ENCODE measurements at regions not wholly inside any gene's neighbourhood (a gene's known extent, or its start where the extent isn't known, plus 50 kb on each side); places are given as distances from the start of the nearest gene placed in this dataset.

DNA sequence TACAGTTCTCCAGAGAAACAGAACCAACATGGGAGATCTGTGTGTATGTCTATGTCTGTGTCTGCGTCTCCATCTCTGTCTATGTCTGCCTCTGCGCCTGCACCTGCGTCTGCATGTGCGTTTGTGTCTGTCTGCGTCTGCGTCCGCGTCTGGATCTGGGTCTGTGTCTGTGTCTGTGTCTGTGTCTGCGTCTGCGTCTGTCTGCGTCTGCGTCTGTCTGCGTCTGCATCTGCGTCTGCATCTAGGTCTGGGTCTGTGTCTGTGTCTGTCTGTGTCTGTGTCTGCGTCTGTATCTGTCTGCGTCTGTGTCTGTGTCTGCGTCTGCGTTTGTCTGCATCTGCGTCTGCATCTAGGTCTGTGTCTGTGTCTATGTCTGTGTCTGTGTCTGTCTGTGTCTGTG is 53.1 kb upstream of the SLC22A11 start:
- no peak for DNase-seq

DNA sequence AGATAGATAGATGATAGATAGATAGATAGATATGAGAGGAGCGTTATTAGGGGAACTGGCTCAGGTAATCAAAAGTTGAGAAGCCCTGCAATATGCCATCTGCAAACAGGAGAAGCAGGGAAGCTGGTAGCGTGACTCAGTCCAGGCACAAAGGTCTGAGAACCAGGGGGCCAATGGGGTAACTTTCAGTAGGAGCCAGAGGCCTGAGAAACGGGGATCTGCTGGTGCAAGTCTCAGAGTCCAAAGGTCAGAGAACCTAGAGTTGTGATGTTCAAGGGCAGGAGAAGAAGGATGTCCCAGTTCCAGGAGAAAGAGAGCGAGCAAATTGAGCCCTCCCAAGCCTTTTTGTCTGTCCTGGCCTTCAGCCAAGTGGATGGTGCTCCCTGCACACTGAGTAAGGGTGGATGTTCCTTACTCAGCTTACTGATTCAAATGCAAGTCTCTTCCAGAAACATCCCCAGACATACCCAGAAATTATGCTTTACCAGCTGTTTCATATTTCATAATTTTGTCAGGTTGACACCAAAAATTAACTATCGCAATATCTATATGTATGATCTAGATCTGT is 52.5 kb upstream of the SLC22A11 start:
- no peak for DNase-seq

DNA sequence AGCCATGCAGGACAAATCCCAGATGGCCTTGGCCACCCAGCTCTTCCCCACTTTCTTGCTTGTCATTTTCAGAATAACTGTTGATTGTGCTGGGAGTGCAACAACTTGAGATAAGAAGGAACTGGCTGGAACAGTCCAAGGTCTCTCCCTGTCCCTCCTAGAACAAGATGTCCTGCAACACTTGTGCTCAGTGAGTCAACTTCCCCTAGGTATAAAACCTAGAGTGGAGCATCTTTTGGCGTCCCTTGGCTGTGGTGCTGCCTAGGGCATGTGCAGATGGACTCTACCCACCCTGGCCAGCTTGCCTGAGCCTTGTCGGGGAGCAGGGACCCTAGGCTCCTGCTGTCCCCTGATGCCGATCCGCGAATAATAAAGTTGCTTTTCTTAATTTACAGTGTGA is 50.7 kb upstream of the SLC22A11 start:
- no peak for DNase-seq

Data from activated CD4-positive, alpha-beta T cell treated with anti-CD3 and anti-CD28 coated beads, Interleukin-10, Interleukin-2, amounts not matched to agents 100 ng/mL and 50 ng/mL, durations not matched to agents 16 hours and 8 hours (primary cell).